BE2C (cell line): ENCODE measurements at regions not wholly inside any gene's neighbourhood (a gene's known extent, or its start where the extent isn't known, plus 50 kb on each side); places are given as distances from the start of the nearest gene placed in this dataset.

Source experiments
- DNase-seq: peaks from one replicate; pipeline ENCODE4 v3.0.0-alpha.2; 2020
- H3K27me3 ChIP-seq: fragments of 250-450 bp; sonication (Bioruptor Pico); 2 replicates; pipeline ENCODE4 v1.5.1; 2020; ENCODE audit warnings: mild to moderate bottlenecking
- H3K36me3 ChIP-seq: fragments of 250-450 bp; sonication (Bioruptor Pico); 2 replicates; pipeline ENCODE4 v1.5.1; 2020; ENCODE audit warnings: mild to moderate bottlenecking
- H3K4me1 ChIP-seq: fragments of 250-450 bp; sonication (Bioruptor Pico); 2 replicates; pipeline ENCODE4 v1.5.1; 2020
- H3K4me3 ChIP-seq: 2 replicates; pipeline ENCODE4 v1.5.1; 2011; ENCODE audit warnings: low read depth, low read length
- H3K9me3 ChIP-seq: fragments of 250-450 bp; sonication (Bioruptor Pico); 2 replicates; pipeline ENCODE4 v1.5.1; 2020
- TF ChIP-seq, protein P1 (sequence below): IDR thresholded peaks from 2 replicates; pipeline ENCODE4 v1.5.1; 2012; ENCODE audit warnings: mild to moderate bottlenecking, low read depth, low read length

DNA sequence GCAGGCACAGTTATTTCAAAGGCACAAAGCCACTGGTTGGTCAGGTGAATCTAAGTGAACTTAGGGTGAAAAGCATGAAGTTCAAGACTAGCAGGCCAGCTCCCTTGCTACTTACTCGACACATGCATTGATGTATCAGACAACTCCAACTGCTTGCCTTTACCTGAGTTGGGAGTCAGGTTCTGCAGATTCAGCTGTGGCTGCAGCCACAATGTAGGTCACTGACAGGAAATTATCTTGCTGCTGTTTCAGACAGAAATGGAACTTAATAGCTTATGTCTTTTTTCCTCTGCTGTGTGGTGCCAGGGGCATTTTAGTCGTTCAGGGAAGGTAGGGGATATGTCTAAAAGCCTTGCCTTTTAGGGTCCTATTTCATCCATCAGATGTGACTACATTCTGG lies 125.6 kb upstream of the RPH3A start:
- no peaks in the 10 kb centered on the region for H3K9me3 ChIP-seq
- no peak overlapping the region for H3K4me3 ChIP-seq
- no peak for DNase-seq
- no peaks in the 10 kb centered on the region; the same call in none of the 2 replicates for H3K4me1 ChIP-seq
- H3K36me3 ChIP-seq = no peaks in the 10 kb centered on the region
- TF ChIP-seq, protein P1, sequence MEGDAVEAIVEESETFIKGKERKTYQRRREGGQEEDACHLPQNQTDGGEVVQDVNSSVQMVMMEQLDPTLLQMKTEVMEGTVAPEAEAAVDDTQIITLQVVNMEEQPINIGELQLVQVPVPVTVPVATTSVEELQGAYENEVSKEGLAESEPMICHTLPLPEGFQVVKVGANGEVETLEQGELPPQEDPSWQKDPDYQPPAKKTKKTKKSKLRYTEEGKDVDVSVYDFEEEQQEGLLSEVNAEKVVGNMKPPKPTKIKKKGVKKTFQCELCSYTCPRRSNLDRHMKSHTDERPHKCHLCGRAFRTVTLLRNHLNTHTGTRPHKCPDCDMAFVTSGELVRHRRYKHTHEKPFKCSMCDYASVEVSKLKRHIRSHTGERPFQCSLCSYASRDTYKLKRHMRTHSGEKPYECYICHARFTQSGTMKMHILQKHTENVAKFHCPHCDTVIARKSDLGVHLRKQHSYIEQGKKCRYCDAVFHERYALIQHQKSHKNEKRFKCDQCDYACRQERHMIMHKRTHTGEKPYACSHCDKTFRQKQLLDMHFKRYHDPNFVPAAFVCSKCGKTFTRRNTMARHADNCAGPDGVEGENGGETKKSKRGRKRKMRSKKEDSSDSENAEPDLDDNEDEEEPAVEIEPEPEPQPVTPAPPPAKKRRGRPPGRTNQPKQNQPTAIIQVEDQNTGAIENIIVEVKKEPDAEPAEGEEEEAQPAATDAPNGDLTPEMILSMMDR = no peak
- H3K27me3 ChIP-seq = no peaks in the 10 kb centered on the region

- TF ChIP-seq, protein P1 = no peak
- no peaks in the 10 kb centered on the region for H3K27me3 ChIP-seq
These were observed 120.0 kb upstream of the RPH3A start for GRCh38 chr12:112671564-112671963.

DNA sequence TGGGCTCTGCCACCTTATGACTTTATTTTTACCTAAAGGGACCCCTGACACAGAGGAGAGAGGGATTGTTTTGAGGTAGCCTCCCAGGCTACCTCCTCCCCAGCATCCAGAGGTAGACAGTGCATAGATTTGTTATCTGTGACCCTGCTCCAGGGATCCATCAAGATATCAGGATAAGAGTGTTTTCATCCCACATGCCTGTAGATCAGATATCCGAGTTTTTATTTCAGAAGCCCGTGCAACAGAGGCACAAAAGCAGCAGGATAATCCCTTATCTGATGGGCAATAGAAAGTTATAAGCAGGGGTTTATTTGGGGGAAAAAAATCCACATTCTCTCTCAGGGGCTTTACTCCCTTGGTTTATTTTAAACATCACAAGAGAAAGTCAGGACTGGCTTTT lies 117.0 kb upstream of the RPH3A start:
- H3K4me3 ChIP-seq = no peak overlapping the region
- TF ChIP-seq, protein P1 = no peak
- no peaks in the 10 kb centered on the region for H3K36me3 ChIP-seq
- peaks cover 3% of the 10 kb centered on the region for H3K4me1 ChIP-seq
- no peak for DNase-seq
- H3K9me3 ChIP-seq = no peaks in the 10 kb centered on the region
- H3K27me3 ChIP-seq = no peaks in the 10 kb centered on the region

More at GRCh38 chr12:112671564-112671963, 120.0 kb upstream of the RPH3A start:
- DNase-seq = no peak
- no peaks in the 10 kb centered on the region for H3K36me3 ChIP-seq
- peaks cover 3% of the 10 kb centered on the region for H3K4me1 ChIP-seq
- no peaks in the 10 kb centered on the region for H3K9me3 ChIP-seq
- H3K4me3 ChIP-seq = no peak overlapping the region

GRCh38 chr12:112676507-112676906 lies 115.0 kb upstream of the RPH3A start:
- no peak for DNase-seq
- Histone ChIP-seq H3K4me3 (no peak overlapping the region), H3K36me3 (no peaks in the 10 kb centered on the region), H3K9me3 (no peaks in the 10 kb centered on the region), H3K27me3 (no peaks in the 10 kb centered on the region), H3K4me1 (no peaks in the 10 kb centered on the region; the same call in 1 of the 2 replicates)
- TF ChIP-seq, protein P1 = no peak

- H3K9me3 ChIP-seq = no peaks in the 10 kb centered on the region
- TF ChIP-seq, protein P1 = no peak
- no peaks in the 10 kb centered on the region; the same call in 1 of the 2 replicates for H3K4me1 ChIP-seq
- no peak overlapping the region for H3K4me3 ChIP-seq
- H3K27me3 ChIP-seq = no peaks in the 10 kb centered on the region
- no peak for DNase-seq
- H3K36me3 ChIP-seq = no peaks in the 10 kb centered on the region
These were observed 114.3 kb upstream of the RPH3A start for GRCh38 chr12:112677050-112677765.

GRCh38 chr12:112680993-112681392 lies 110.6 kb upstream of the RPH3A start:
- peaks cover 6% of the 10 kb centered on the region for H3K4me1 ChIP-seq
- H3K36me3 ChIP-seq = no peaks in the 10 kb centered on the region
- TF ChIP-seq, protein P1 = no peak
- no peaks in the 10 kb centered on the region for H3K27me3 ChIP-seq
- H3K4me3 ChIP-seq = no peak overlapping the region
- no peaks in the 10 kb centered on the region for H3K9me3 ChIP-seq
- DNase-seq = no peak
